ENCODE measurements at regions not wholly inside any gene's neighbourhood (a gene's known extent, or its start where the extent isn't known, plus 50 kb on each side); places are given as distances from the start of the nearest gene placed in this dataset.

DNA sequence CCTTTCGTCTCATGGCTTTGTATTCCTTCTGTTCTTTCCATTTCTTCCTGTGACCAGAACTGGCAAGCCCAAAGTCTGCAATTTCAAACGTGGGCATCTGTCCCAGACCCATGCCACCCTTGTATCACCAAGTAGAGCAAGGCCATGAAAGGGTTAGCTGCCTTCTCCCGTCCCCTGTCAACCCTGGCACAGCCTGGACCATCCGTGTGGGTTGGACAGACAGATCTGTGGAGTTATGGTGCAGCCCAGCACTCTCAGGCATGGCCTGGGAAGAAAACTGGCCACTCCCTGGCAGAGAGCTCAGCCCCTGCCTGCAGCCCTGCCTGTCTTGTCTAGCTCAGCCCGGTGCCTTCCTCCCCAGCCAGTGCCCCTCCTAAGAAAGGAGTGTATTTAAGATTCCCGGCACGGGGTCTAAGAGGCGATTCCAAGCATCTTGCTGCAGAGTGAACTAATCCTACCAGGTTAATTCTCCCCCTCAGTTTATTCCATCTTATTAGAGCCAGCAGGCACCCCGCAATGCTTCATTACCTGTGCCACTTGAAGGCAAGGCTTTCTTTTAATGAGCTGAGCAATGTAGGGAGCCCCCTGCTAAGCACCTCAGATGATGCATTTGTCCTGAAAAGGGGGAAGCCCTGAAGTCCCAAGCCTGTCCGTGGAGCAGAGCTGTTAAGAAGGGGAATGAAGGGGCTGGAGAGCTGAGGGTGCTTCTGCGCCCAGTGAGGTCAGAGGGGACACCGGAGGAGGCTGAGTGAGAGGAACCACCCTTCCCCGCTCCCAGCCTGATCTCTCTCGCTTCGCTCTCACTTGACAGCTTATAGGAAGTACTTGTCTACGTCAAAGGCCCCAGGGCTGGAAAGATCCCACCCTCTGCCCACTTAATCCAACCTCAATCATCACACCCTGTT is 130.6 kb downstream of the SPATA19 start:
- H3K4me1 ChIP-seq (ENCODE audit: control insufficient read depth, insufficient read depth, low read length), result peaks cover 25% of the 10 kb centered on the region
- peak in 2 of 6 donors; percentile 44 to 86 for DNase-seq (ENCODE audit: low read depth in 4 of 6, low spot score in 6 of 6)
- H3K4me3 ChIP-seq (ENCODE audit: low read depth, low read length), result no peak overlapping the region
- 41% methylated on average over 14 of the region's 16 CpGs for WGBS (ENCODE audit: insufficient coverage)
- H3K36me3 ChIP-seq (ENCODE audit: control insufficient read depth, insufficient read depth, low read length), result no peaks in the 10 kb centered on the region
- H3K27ac ChIP-seq (ENCODE audit: low read depth, low read length), result no peak overlapping the region
- peaks cover 5% of the 10 kb centered on the region for H3K27me3 ChIP-seq (ENCODE audit: control insufficient read depth, insufficient read depth, low read length)
- H3K9me3 ChIP-seq (ENCODE audit: control insufficient read depth, insufficient read depth, low read length), result no peaks in the 10 kb centered on the region

DNA sequence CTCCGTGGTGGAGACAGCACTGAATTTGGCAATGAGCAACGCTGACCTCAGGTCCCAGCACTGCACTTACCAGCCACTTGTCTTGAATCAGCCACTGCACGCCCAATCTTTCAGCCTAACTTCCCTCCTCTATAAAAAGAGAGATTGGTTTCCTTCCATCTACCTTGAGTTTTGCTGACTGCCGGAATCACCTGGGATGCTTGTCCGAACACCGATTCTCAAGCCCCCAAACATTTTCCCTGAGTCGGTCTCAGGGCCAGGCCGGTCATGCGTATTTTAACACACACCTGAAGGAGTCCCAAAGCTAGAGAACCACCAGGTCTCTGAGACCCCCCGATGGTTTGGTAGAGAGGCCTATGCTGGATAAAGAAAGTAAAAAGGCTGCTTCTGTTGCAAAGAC is 131.5 kb downstream of the SPATA19 start:
- peaks cover 25% of the 10 kb centered on the region for H3K4me1 ChIP-seq (ENCODE audit: control insufficient read depth, insufficient read depth, low read length)
- H3K27ac ChIP-seq (ENCODE audit: low read depth, low read length), result no peak overlapping the region
- no peaks in the 10 kb centered on the region for H3K9me3 ChIP-seq (ENCODE audit: control insufficient read depth, insufficient read depth, low read length)
- 98% methylated on average over 7 of the region's 10 CpGs for WGBS (ENCODE audit: insufficient coverage)
- H3K4me3 ChIP-seq (ENCODE audit: low read depth, low read length), result no peak overlapping the region
- no peaks in the 10 kb centered on the region for H3K36me3 ChIP-seq (ENCODE audit: control insufficient read depth, insufficient read depth, low read length)
- DNase-seq (ENCODE audit: low read depth in 4 of 6, low spot score in 6 of 6), result no peak
- H3K27me3 ChIP-seq (ENCODE audit: control insufficient read depth, insufficient read depth, low read length), result peaks cover 5% of the 10 kb centered on the region

DNA sequence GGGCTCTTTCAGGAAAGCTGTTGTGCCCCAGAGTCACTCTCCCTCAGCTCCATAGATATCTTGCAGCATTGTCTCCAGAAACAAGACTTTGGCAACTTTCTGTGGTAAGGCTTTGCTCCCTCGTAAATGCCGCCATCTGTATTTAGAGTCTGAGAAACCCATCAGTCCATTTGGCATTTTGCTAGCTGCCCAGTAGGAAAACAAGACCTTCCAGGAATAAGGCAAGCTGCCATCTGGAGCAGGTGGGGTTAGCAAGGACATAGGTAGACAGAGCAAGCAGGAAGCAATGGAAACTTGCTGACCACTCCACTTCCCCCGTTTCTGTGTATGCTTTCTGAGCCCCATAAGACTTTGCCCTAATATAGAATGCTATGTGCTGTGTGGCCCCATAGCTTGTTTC is 131.9 kb downstream of the SPATA19 start:
- peaks cover 8% of the 10 kb centered on the region for H3K27me3 ChIP-seq (ENCODE audit: control insufficient read depth, insufficient read depth, low read length)
- peaks cover 25% of the 10 kb centered on the region for H3K4me1 ChIP-seq (ENCODE audit: control insufficient read depth, insufficient read depth, low read length)
- DNase-seq (ENCODE audit: low read depth in 4 of 6, low spot score in 6 of 6), result no peak
- H3K27ac ChIP-seq (ENCODE audit: low read depth, low read length), result no peak overlapping the region
- no peak overlapping the region for H3K4me3 ChIP-seq (ENCODE audit: low read depth, low read length)
- H3K9me3 ChIP-seq (ENCODE audit: control insufficient read depth, insufficient read depth, low read length), result no peaks in the 10 kb centered on the region
- no peaks in the 10 kb centered on the region for H3K36me3 ChIP-seq (ENCODE audit: control insufficient read depth, insufficient read depth, low read length)
- 100% methylated on average over 3 of the region's 3 CpGs for WGBS (ENCODE audit: insufficient coverage)

DNA sequence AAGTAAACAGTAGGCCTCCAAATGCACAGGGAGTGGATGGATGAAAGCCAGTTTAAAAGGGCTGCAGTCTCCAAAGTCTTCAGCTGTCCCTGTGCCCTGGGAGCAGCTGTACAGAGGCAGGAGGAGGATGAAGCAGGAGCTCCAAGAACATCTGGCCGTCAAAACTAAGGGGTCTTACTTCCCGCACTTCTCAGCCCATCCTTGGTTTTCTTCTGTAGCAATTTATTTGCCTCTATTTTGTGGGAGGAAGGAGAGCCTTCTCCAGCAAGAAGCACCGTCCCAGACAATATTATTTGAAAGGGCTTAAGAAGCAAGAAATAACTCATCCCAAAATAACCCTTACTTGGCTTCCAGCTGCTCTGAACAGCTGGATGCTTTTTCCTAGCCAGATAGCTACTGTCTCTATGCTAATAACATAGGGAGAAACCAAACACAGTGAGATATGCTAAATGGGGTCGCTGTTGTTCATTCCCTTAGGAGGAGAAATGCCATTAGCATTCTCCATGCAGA is 133.2 kb downstream of the SPATA19 start:
- peaks cover 25% of the 10 kb centered on the region for H3K4me1 ChIP-seq (ENCODE audit: control insufficient read depth, insufficient read depth, low read length)
- 20% methylated on average over 1 of the region's 4 CpGs for WGBS (ENCODE audit: insufficient coverage)
- no peak overlapping the region for H3K27ac ChIP-seq (ENCODE audit: low read depth, low read length)
- no peaks in the 10 kb centered on the region for H3K36me3 ChIP-seq (ENCODE audit: control insufficient read depth, insufficient read depth, low read length)
- no peaks in the 10 kb centered on the region for H3K9me3 ChIP-seq (ENCODE audit: control insufficient read depth, insufficient read depth, low read length)
- DNase-seq (ENCODE audit: low read depth in 4 of 6, low spot score in 6 of 6), result peak in 2 of 6 donors; percentile 54 to 67
- no peak overlapping the region for H3K4me3 ChIP-seq (ENCODE audit: low read depth, low read length)
- peaks cover 4% of the 10 kb centered on the region for H3K27me3 ChIP-seq (ENCODE audit: control insufficient read depth, insufficient read depth, low read length)

DNA sequence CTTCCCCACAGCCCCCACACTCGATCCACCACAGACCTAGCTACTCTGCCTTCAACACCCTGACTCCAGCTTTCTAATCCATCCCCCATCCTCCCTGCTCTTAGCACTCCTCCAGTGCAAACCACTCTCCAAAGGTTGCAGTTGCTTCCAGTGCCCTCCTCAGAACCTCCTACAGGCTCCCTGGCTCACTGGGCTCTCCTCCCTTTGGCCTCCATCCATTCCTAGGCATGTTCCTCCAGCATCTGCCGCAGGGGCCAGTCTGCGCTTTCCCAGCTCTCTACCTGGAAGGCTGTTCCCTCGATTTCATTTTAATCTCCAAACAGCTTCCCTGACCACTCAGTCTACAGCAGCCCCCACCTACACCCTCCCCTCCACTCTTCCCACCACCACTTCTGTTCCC is 133.8 kb downstream of the SPATA19 start:
- H3K27me3 ChIP-seq (ENCODE audit: control insufficient read depth, insufficient read depth, low read length), result peaks cover 4% of the 10 kb centered on the region
- H3K36me3 ChIP-seq (ENCODE audit: control insufficient read depth, insufficient read depth, low read length), result no peaks in the 10 kb centered on the region
- no peak overlapping the region for H3K4me3 ChIP-seq (ENCODE audit: low read depth, low read length)
- peaks cover 25% of the 10 kb centered on the region for H3K4me1 ChIP-seq (ENCODE audit: control insufficient read depth, insufficient read depth, low read length)
- no peak overlapping the region for H3K27ac ChIP-seq (ENCODE audit: low read depth, low read length)
- 61% methylated on average over 4 of the region's 4 CpGs for WGBS (ENCODE audit: insufficient coverage)
- no peak for DNase-seq (ENCODE audit: low read depth in 4 of 6, low spot score in 6 of 6)
- H3K9me3 ChIP-seq (ENCODE audit: control insufficient read depth, insufficient read depth, low read length), result no peaks in the 10 kb centered on the region

DNA sequence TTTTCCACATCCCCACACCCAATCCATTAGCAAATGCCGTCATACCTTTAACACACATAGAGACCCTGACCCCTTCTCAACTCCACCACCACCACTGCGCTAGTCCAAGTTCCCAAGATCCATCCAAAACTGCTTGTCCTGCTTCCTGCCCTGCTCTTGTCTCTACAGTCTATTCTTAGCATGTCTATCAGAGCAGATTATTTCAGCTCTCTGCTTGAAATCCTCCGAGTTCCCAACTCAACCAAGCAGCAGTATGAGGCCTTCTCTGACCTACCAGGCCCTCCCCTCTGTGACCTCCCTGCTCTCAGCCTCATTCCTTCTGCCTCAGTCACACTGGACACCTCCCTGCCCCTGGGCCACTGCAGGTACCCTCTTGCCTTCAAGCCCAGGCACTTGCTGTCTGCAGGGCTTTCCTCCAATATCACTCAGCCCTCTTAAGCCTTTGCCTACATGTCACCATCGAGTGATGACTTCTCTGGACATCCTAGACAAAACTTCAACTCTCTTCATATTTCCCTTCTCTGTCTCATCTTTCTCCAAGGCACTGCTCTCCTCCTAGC is 134.6 kb downstream of the SPATA19 start:
- WGBS (ENCODE audit: insufficient coverage), result 86% methylated on average over 4 of the region's 4 CpGs
- peaks cover 5% of the 10 kb centered on the region for H3K27me3 ChIP-seq (ENCODE audit: control insufficient read depth, insufficient read depth, low read length)
- H3K36me3 ChIP-seq (ENCODE audit: control insufficient read depth, insufficient read depth, low read length), result no peaks in the 10 kb centered on the region
- no peak overlapping the region for H3K27ac ChIP-seq (ENCODE audit: low read depth, low read length)
- H3K4me1 ChIP-seq (ENCODE audit: control insufficient read depth, insufficient read depth, low read length), result peaks cover 22% of the 10 kb centered on the region
- H3K4me3 ChIP-seq (ENCODE audit: low read depth, low read length), result no peak overlapping the region
- no peaks in the 10 kb centered on the region for H3K9me3 ChIP-seq (ENCODE audit: control insufficient read depth, insufficient read depth, low read length)
- DNase-seq (ENCODE audit: low read depth in 4 of 6, low spot score in 6 of 6), result no peak

DNA sequence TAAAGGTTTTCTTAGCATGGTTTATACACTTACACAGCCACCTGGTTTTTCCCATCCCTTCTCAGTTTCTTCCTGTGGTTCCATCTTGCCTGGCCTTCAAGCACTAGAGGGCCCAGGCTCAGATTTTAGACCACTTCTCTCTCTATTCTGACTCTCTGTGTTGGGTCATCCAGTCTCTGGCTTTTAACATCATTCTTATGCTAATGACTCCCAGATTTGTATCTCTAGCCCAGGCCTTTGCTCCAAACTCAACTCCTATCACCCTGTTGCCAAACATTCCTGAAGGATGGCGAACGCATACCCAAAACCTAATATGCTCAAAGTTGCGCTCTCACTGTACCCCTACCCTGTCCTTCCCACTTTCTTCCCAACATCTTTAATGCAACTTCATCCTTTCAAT is 135.1 kb downstream of the SPATA19 start:
- no peak overlapping the region for H3K4me3 ChIP-seq (ENCODE audit: low read depth, low read length)
- no peak for DNase-seq (ENCODE audit: low read depth in 4 of 6, low spot score in 6 of 6)
- WGBS (ENCODE audit: insufficient coverage), result 98% methylated on average over 3 of the region's 3 CpGs
- H3K36me3 ChIP-seq (ENCODE audit: control insufficient read depth, insufficient read depth, low read length), result no peaks in the 10 kb centered on the region
- H3K4me1 ChIP-seq (ENCODE audit: control insufficient read depth, insufficient read depth, low read length), result peaks cover 19% of the 10 kb centered on the region
- H3K27me3 ChIP-seq (ENCODE audit: control insufficient read depth, insufficient read depth, low read length), result peaks cover 5% of the 10 kb centered on the region
- no peaks in the 10 kb centered on the region for H3K9me3 ChIP-seq (ENCODE audit: control insufficient read depth, insufficient read depth, low read length)
- no peak overlapping the region for H3K27ac ChIP-seq (ENCODE audit: low read depth, low read length)

DNA sequence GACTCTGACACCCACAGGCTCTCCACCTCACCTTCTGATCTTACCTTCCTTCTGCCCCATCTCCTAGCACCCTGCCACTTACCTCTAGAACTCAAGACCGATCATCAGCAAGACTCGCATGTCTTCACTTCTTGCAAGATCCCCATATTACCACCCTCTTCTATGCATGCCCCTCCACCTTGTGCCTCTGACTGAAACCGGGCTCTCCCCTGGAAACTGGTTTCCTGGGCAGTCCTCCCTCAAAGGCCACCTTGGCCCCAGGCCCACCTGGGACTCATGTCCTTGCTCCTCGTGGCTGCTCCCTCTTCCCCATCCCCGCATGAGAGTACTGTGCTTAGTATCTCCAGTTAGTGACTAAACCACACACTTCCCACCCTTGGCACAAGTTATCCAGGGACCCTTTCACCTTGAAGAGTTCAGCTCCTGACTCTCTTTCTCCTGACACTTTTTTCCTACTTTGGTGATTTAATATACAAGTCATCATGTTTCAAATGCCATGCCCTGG is 136.7 kb downstream of the SPATA19 start:
- H3K4me1 ChIP-seq (ENCODE audit: control insufficient read depth, insufficient read depth, low read length), result peaks cover 10% of the 10 kb centered on the region
- H3K36me3 ChIP-seq (ENCODE audit: control insufficient read depth, insufficient read depth, low read length), result no peaks in the 10 kb centered on the region
- no peak for DNase-seq (ENCODE audit: low read depth in 4 of 6, low spot score in 6 of 6)
- peaks cover 5% of the 10 kb centered on the region for H3K27me3 ChIP-seq (ENCODE audit: control insufficient read depth, insufficient read depth, low read length)
- no peak overlapping the region for H3K27ac ChIP-seq (ENCODE audit: low read depth, low read length)
- H3K9me3 ChIP-seq (ENCODE audit: control insufficient read depth, insufficient read depth, low read length), result no peaks in the 10 kb centered on the region
- H3K4me3 ChIP-seq (ENCODE audit: low read depth, low read length), result no peak overlapping the region
- WGBS (ENCODE audit: insufficient coverage), result 97% methylated on average over 5 of the region's 5 CpGs

DNA sequence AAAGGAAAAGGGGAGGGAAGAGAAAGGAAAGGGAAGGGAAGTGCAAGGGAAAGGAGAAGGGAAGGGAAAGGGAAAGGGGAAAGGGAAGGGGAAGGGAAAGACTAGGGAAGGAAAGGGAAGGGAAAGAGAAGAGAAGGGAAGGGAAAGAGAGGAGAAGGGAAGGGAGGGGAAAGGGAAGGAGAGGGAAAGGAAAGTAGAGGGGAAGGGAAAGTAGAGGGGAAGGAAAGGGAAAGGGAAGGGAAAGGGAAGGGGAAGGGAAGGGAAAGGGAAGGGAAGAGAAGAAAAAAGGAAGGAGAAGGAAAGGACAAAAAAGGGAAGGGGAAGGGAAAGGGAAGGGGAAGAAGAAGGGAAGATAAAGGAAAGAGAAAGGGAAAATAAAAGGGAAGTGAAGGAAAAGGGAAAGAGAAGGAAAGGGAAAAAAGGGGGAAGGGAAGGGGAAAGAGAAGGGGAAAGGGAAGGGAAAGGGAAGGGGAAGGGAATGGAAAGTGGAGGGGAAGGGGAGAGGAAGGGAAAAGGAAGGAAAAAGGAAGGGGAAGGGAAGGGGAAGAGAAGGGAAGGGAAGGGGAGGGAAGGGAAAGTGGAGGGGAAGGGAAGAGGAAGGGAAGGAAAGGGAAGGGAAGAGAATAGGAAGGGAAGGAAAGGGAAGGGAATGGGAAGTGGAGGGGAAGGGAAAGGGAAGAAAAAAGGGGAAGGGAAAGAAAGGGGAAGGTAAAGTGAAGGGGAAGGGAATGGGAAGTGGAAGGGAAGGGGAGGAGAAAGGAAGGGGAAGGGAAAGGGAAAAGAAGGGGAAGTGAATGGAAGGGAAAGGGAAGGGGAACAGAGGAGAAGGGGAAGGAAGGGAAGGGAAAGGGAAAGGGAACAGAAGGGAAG is 138.2 kb downstream of the SPATA19 start:
- Histone ChIP-seq H3K36me3 (ENCODE audit: control insufficient read depth, insufficient read depth, low read length) (no peaks in the 10 kb centered on the region), H3K27me3 (ENCODE audit: control insufficient read depth, insufficient read depth, low read length) (peaks cover 5% of the 10 kb centered on the region), H3K27ac (ENCODE audit: low read depth, low read length) (no peak overlapping the region), H3K4me3 (ENCODE audit: low read depth, low read length) (no peak overlapping the region), H3K4me1 (ENCODE audit: control insufficient read depth, insufficient read depth, low read length) (peaks cover 10% of the 10 kb centered on the region), H3K9me3 (ENCODE audit: control insufficient read depth, insufficient read depth, low read length) (no peaks in the 10 kb centered on the region)
- DNase-seq (ENCODE audit: low read depth in 4 of 6, low spot score in 6 of 6), result no peak

Measured in spinal cord (tissue), 9 donors.